H9 (cell line): ENCODE measurements at regions not wholly inside any gene's neighbourhood (a gene's known extent, or its start where the extent isn't known, plus 50 kb on each side); places are given as distances from the start of the nearest gene placed in this dataset.
"Not testable (repeated sequence)": the region's sequence is repeated elsewhere in the genome, so short reads cannot be mapped to it uniquely, and the experiment has no call there.

Experiments
- DNase-seq: peaks from one replicate; pipeline ENCODE4 v3.0.0-alpha.2; 2017
- H2AFZ ChIP-seq: one replicate; pipeline ENCODE4 v1.6.1; 2013; ENCODE audit warnings: mild to moderate bottlenecking, low read length, control low read depth, moderate library complexity
- H2AK5ac ChIP-seq: 2 replicates; pipeline ENCODE4 v1.6.1; 2013; ENCODE audit warnings: low read length, control low read depth, mixed read lengths; ENCODE audit not compliant: insufficient read length
- H2BK120ac ChIP-seq: one replicate; pipeline ENCODE4 v1.6.1; 2013; ENCODE audit warnings: low read depth, mild to moderate bottlenecking, low read length, control low read depth, inconsistent platforms; ENCODE audit not compliant: poor library complexity, severe bottlenecking
- H2BK12ac ChIP-seq: 2 replicates; pipeline ENCODE4 v1.6.1; 2013; ENCODE audit warnings: low read length, control low read depth, mixed read lengths, low read depth; ENCODE audit not compliant: insufficient read length
- H2BK15ac ChIP-seq: 2 replicates; pipeline ENCODE4 v1.6.1; 2013; ENCODE audit warnings: low read depth, low read length, control low read depth
- H2BK20ac ChIP-seq: one replicate; pipeline ENCODE4 v1.6.1; 2013; ENCODE audit warnings: low read depth, mild to moderate bottlenecking, low read length, control low read depth, inconsistent platforms; ENCODE audit not compliant: poor library complexity, severe bottlenecking
- H2BK5ac ChIP-seq: 2 replicates; pipeline ENCODE4 v1.6.1; 2013; ENCODE audit warnings: low read length, control low read depth, mixed read lengths; ENCODE audit not compliant: insufficient read length
- H3K14ac ChIP-seq: 2 replicates; pipeline ENCODE4 v1.6.1; 2013; ENCODE audit warnings: low read length, control low read depth; ENCODE audit not compliant: insufficient read depth
- H3K18ac ChIP-seq: 2 replicates; pipeline ENCODE4 v1.6.1; 2013; ENCODE audit warnings: low read depth, mild to moderate bottlenecking, mixed read lengths, low read length, control low read depth; ENCODE audit not compliant: insufficient read length
- H3K23ac ChIP-seq: 2 replicates; pipeline ENCODE4 v1.6.1; 2013; ENCODE audit warnings: low read length, control low read depth, mixed read lengths, low read depth; ENCODE audit not compliant: insufficient read length
- H3K23me2 ChIP-seq: 2 replicates; pipeline ENCODE4 v1.6.1; 2013; ENCODE audit warnings: low read depth, mild to moderate bottlenecking, mixed read lengths, low read length, control low read depth; ENCODE audit not compliant: insufficient read length, poor library complexity, severe bottlenecking
- H3K27ac ChIP-seq: 2 replicates; pipeline ENCODE4 v1.5.1; 2013; ENCODE audit warnings: low read length, control low read depth, mixed read lengths, low read depth; ENCODE audit not compliant: insufficient read length
- H3K27me3 ChIP-seq: 2 replicates; pipeline ENCODE4 v1.6.1; 2013; ENCODE audit warnings: low read length, control low read depth, inconsistent platforms; ENCODE audit not compliant: insufficient read depth
- H3K4ac ChIP-seq: 2 replicates; pipeline ENCODE4 v1.6.1; 2013; ENCODE audit warnings: low read depth, mild to moderate bottlenecking, control low read depth, inconsistent platforms, low read length, moderate library complexity
- H3K4me1 ChIP-seq: 2 replicates; pipeline ENCODE4 v1.6.1; 2013; ENCODE audit warnings: low read length, control low read depth, inconsistent platforms; ENCODE audit not compliant: insufficient read depth
- H3K4me2 ChIP-seq: 2 replicates; pipeline ENCODE4 v1.6.1; 2013; ENCODE audit warnings: low read length, control low read depth, mixed read lengths; ENCODE audit not compliant: insufficient read length, insufficient read depth
- H3K56ac ChIP-seq: 2 replicates; pipeline ENCODE4 v1.6.1; 2013; ENCODE audit warnings: low read depth, mild to moderate bottlenecking, mixed read lengths, low read length, control low read depth; ENCODE audit not compliant: insufficient read length
- H3K79me1 ChIP-seq: 2 replicates; pipeline ENCODE4 v1.6.1; 2013; ENCODE audit warnings: low read depth, mild to moderate bottlenecking, moderate library complexity, low read length, control low read depth, inconsistent platforms; ENCODE audit not compliant: insufficient read depth, poor library complexity, severe bottlenecking
- H3K79me2 ChIP-seq: 2 replicates; pipeline ENCODE4 v1.6.1; 2013; ENCODE audit warnings: low read length, control low read depth, inconsistent platforms; ENCODE audit not compliant: insufficient read depth
- H3K9ac ChIP-seq: 2 replicates; pipeline ENCODE4 v1.6.1; 2013; ENCODE audit warnings: low read length, control low read depth, mixed read lengths; ENCODE audit not compliant: insufficient read length; ENCODE audit errors: extremely low read depth
- H3K9me3 ChIP-seq: one replicate; pipeline ENCODE4 v1.6.1; 2013; ENCODE audit warnings: low read depth, low read length, inconsistent platforms; ENCODE audit not compliant: control insufficient read depth
- H3T11ph ChIP-seq: one replicate; pipeline ENCODE4 v1.6.1; 2013; ENCODE audit warnings: mild to moderate bottlenecking, low read length, control low read depth, inconsistent platforms
- H4K20me1 ChIP-seq: one replicate; pipeline ENCODE4 v1.6.1; 2013; ENCODE audit not compliant: control insufficient read depth, insufficient read length, insufficient read depth
- H4K5ac ChIP-seq: 2 replicates; pipeline ENCODE4 v1.6.1; 2013; ENCODE audit warnings: low read depth, mild to moderate bottlenecking, mixed read lengths, low read length, control low read depth; ENCODE audit not compliant: insufficient read length
- H4K8ac ChIP-seq: replicated peaks from 2 replicates; pipeline ENCODE4 v1.6.1; 2013; ENCODE audit warnings: low read length, control low read depth, mixed read lengths, low read depth; ENCODE audit not compliant: insufficient read length
- H4K91ac ChIP-seq: 2 replicates; pipeline ENCODE4 v1.6.1; 2013; ENCODE audit warnings: low read depth, mild to moderate bottlenecking, moderate library complexity, mixed read lengths, low read length, control low read depth; ENCODE audit not compliant: insufficient read length
- H3K27ac Mint-ChIP-seq, 3 experiments: 2 replicates in 2 of 3; 3 replicates in 1 of 3; pipeline ENCODE4 v1.8.0; 2020 to 2021; ENCODE audit warnings: mixed read lengths in 3 of 3, mild to moderate bottlenecking in 1 of 3, moderate library complexity in 1 of 3
- H3K27me3 Mint-ChIP-seq: 2 replicates; pipeline ENCODE4 v1.8.0; 2021; ENCODE audit warnings: low read depth, mild to moderate bottlenecking, moderate library complexity, mixed read lengths
- H3K36me3 Mint-ChIP-seq, 3 experiments: 2 replicates in 2 of 3; 3 replicates in 1 of 3; pipeline ENCODE4 v1.8.0; 2020 to 2021; ENCODE audit warnings: low read depth in 3 of 3, mixed read lengths in 3 of 3; ENCODE audit not compliant: insufficient read depth in 1 of 3
- H3K4me1 Mint-ChIP-seq, 2 experiments: 2 replicates each; pipeline ENCODE4 v1.8.0; 2020; ENCODE audit warnings: mixed read lengths in 2 of 2
- H3K4me3 Mint-ChIP-seq, 2 experiments: 2 replicates in 1 of 2; 3 replicates in 1 of 2; pipeline ENCODE4 v1.8.0; 2020 to 2021; ENCODE audit warnings: mild to moderate bottlenecking in 2 of 2, mixed read lengths in 2 of 2, moderate library complexity in 1 of 2
- H3K9me3 Mint-ChIP-seq, 2 experiments: 2 replicates in 1 of 2; 3 replicates in 1 of 2; pipeline ENCODE4 v1.8.0; 2020; ENCODE audit warnings: mild to moderate bottlenecking in 2 of 2, mixed read lengths in 2 of 2, moderate library complexity in 1 of 2
- CTCF ChIP-seq: fragments of 200-600 bp; sonication (generic); conservative IDR thresholded peaks from 3 replicates; pipeline ENCODE4 v1.8.0; 2021; ENCODE audit warnings: antibody characterized with exemption, mild to moderate bottlenecking
- WGBS: extraction: QIAGEN DNeasy Blood & Tissue Kit; methylation state at CpG from one replicate; pipeline ENCODE4 v1.1.7; 2013; ENCODE audit warnings: missing lambda C conversion rate, low lambda C conversion rate, mixed read lengths; ENCODE audit not compliant: insufficient read length; ENCODE audit errors: extremely low coverage; 5-methylcytosine and 5-hydroxymethylcytosine counted together

- no peaks in the 10 kb centered on the region for H3K36me3 Mint-ChIP-seq
- Histone ChIP-seq H3K4me2 (no peak overlapping the region), H3K23me2 (no peaks in the 10 kb centered on the region), H2BK12ac (no peak overlapping the region), H2BK15ac (no peak overlapping the region), H2BK20ac (no peak overlapping the region), H2AK5ac (no peak overlapping the region), H4K5ac (no peak overlapping the region), H3K23ac (no peak overlapping the region), H3K9me3 (no peaks in the 10 kb centered on the region), H2AFZ (no peak overlapping the region), H4K8ac (no peak overlapping the region), H3K18ac (no peak overlapping the region), H3K4ac (no peak overlapping the region), H4K20me1 (no peaks in the 10 kb centered on the region), H3K9ac (no peak overlapping the region), H3K14ac (no peak overlapping the region), H4K91ac (no peak overlapping the region), H3K4me1 (no peaks in the 10 kb centered on the region), H3K27me3 (no peaks in the 10 kb centered on the region), H3K56ac (no peak overlapping the region), H3K27ac (no peak overlapping the region), H2BK5ac (no peak overlapping the region), H3K79me2 (no peaks in the 10 kb centered on the region), H2BK120ac (no peak overlapping the region), H3T11ph (no peak overlapping the region), H3K79me1 (no peaks in the 10 kb centered on the region)
- no peak overlapping the region for H3K27ac Mint-ChIP-seq
- no CpG with 5 or more reads among the region's 8 CpGs for WGBS
- H3K9me3 Mint-ChIP-seq = no peaks in the 10 kb centered on the region
- DNase-seq = no peak
- peaks cover 2 to 3% of the 10 kb centered on the region in 2 experiments; a peak in 1 of 4 replicates for H3K4me1 Mint-ChIP-seq
- H3K27me3 Mint-ChIP-seq = no peaks in the 10 kb centered on the region; the same call in 1 of the 2 replicates
- no peak for TF ChIP-seq CTCF
- H3K4me3 Mint-ChIP-seq = no peak overlapping the region
Observed at GRCh38 chr20:48493966-48494365, 333.8 kb downstream of the PREX1 start.

DNA sequence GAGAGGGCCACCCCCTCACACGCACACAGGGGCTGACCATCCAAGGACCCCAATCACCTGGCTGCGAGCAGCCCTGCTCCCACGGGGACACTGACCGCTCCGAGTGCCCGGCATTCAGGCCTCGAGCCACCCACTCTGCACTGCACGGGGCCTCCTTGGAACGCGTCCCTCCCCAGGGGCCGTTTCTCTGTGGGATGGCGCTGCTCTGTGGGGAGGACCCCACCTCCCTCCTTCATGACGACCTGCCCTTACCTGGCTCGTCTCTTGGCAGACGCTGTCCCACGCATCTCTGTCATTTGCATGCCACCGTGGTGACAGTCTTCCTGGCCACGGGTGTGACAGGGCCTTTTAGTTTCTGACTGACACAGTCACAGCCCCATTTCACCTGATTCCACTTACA, 334.5 kb downstream of the PREX1 start:
- not testable (repeated sequence) for H3K9me3 ChIP-seq, H4K5ac ChIP-seq, H3K27ac ChIP-seq, H3K36me3 Mint-ChIP-seq, H3K79me2 ChIP-seq, H3K27me3 ChIP-seq, H3K4me1 ChIP-seq, H3K18ac ChIP-seq, H2AFZ ChIP-seq, H3K14ac ChIP-seq, DNase-seq, H3K4me3 Mint-ChIP-seq, H3K9me3 Mint-ChIP-seq, H3K4me1 Mint-ChIP-seq, H2BK12ac ChIP-seq, H2BK120ac ChIP-seq, H2BK20ac ChIP-seq, H3K23ac ChIP-seq, H3K27ac Mint-ChIP-seq, H2BK5ac ChIP-seq, H3T11ph ChIP-seq, H2BK15ac ChIP-seq, H2AK5ac ChIP-seq, H3K27me3 Mint-ChIP-seq, H3K4me2 ChIP-seq, H3K56ac ChIP-seq, H3K79me1 ChIP-seq, H3K4ac ChIP-seq, H4K91ac ChIP-seq, H4K20me1 ChIP-seq, H3K23me2 ChIP-seq, H4K8ac ChIP-seq, H3K9ac ChIP-seq
- WGBS = no CpG with 5 or more reads among the region's 18 CpGs
